Loucy (cell line): ENCODE measurements at regions not wholly inside any gene's neighbourhood (a gene's known extent, or its start where the extent isn't known, plus 50 kb on each side); places are given as distances from the start of the nearest gene placed in this dataset.
A peak's percentile ranks its signal among the peaks of the same experiment; 100 is the strongest.

Experiments
- H2AFZ ChIP-seq: fragments of 200-600 bp; sonication (generic); 2 replicates; pipeline ENCODE4 v1.6.0; 2016; ENCODE audit warnings: antibody characterized with exemption, mild to moderate bottlenecking, low read length, moderate library complexity
- H3F3A ChIP-seq: fragments of 200-600 bp; 2 replicates; pipeline ENCODE4 v1.6.0; 2016; ENCODE audit warnings: antibody characterized with exemption, low read depth, mild to moderate bottlenecking
- H3K27me3 ChIP-seq: fragments of 200-600 bp; sonication (generic); 2 replicates; pipeline ENCODE4 v1.6.1; 2014; ENCODE audit warnings: low read length, mild to moderate bottlenecking; ENCODE audit not compliant: insufficient read depth, poor library complexity, severe bottlenecking
- H3K36me3 ChIP-seq: fragments of 200-600 bp; sonication (generic); 2 replicates; pipeline ENCODE4 v1.6.1; 2016; ENCODE audit warnings: low read length; ENCODE audit not compliant: insufficient read depth
- H3K4me1 ChIP-seq: fragments of 200-600 bp; sonication (generic); 2 replicates; pipeline ENCODE4 v1.5.1; 2014; ENCODE audit warnings: low read length, mild to moderate bottlenecking; ENCODE audit not compliant: insufficient read depth, poor library complexity, severe bottlenecking
- H3K4me2 ChIP-seq: fragments of 200-600 bp; sonication (generic); 2 replicates; pipeline ENCODE4 v1.6.0; 2014; ENCODE audit warnings: antibody characterized with exemption, low read length, low read depth, mild to moderate bottlenecking; ENCODE audit not compliant: poor library complexity, severe bottlenecking
- H3K4me3 ChIP-seq: fragments of 200-600 bp; sonication (generic); 2 replicates; pipeline ENCODE4 v1.5.1; 2014; ENCODE audit warnings: low read length, mild to moderate bottlenecking, mixed read lengths; ENCODE audit not compliant: poor library complexity, severe bottlenecking
- H3K79me2 ChIP-seq: fragments of 200-600 bp; sonication (generic); 2 replicates; pipeline ENCODE4 v1.6.1; 2014; ENCODE audit warnings: low read length; ENCODE audit not compliant: insufficient read depth
- H3K9ac ChIP-seq: fragments of 200-600 bp; sonication (generic); 2 replicates; pipeline ENCODE4 v1.6.0; 2014; ENCODE audit warnings: mild to moderate bottlenecking, low read depth, low read length, moderate library complexity; ENCODE audit not compliant: poor library complexity, severe bottlenecking
- H3K9me2 ChIP-seq: fragments of 200-600 bp; sonication (generic); replicated peaks from 2 replicates; pipeline ENCODE4 v1.6.1; 2016; ENCODE audit warnings: low read depth, low read length, mixed read lengths
- H3K9me3 ChIP-seq: fragments of 200-600 bp; sonication (generic); 2 replicates; pipeline ENCODE4 v1.6.1; 2014; ENCODE audit warnings: mild to moderate bottlenecking, antibody characterized with exemption, low read length, low read depth; ENCODE audit not compliant: insufficient read depth
- H4K20me1 ChIP-seq: fragments of 200-600 bp; sonication (generic); 2 replicates; pipeline ENCODE4 v1.6.0; 2014; ENCODE audit warnings: antibody characterized with exemption, low read length, mild to moderate bottlenecking; ENCODE audit not compliant: insufficient read depth, poor library complexity, severe bottlenecking
- CTCF ChIP-seq: fragments of 200-600 bp; sonication (generic); conservative IDR thresholded peaks from 2 replicates; pipeline ENCODE4 v1.5.1; 2014; ENCODE audit warnings: mild to moderate bottlenecking, antibody characterized with exemption, low read length
- EZH2phosphoT487 ChIP-seq: fragments of 200-600 bp; IDR thresholded peaks from 2 replicates; pipeline ENCODE4 v1.6.1; 2018; ENCODE audit warnings: antibody characterized with exemption, mild to moderate bottlenecking, moderate library complexity, borderline replicate concordance

GRCh38 chr16:86015606-86016005, 116.6 kb downstream of the IRF8 start:
- Histone ChIP-seq H3K27me3 (no peaks in the 10 kb centered on the region), H3K79me2 (no peaks in the 10 kb centered on the region), H3K9ac (no peak overlapping the region), H3K36me3 (no peaks in the 10 kb centered on the region), H3K9me3 (peaks cover 4% of the 10 kb centered on the region; the same call in 1 of the 2 replicates), H4K20me1 (no peaks in the 10 kb centered on the region), H3K4me2 (no peak overlapping the region), H2AFZ (no peak overlapping the region), H3K9me2 (no peaks in the 10 kb centered on the region), H3F3A (no peaks in the 10 kb centered on the region), H3K4me1 (no peaks in the 10 kb centered on the region), H3K4me3 (no peak overlapping the region)
- TF ChIP-seq EZH2phosphoT487 (no peak), CTCF (no peak)

GRCh38 chr16:86016201-86016965, 117.4 kb downstream of the IRF8 start:
- no peaks in the 10 kb centered on the region for H3K36me3 ChIP-seq
- H3K4me1 ChIP-seq, result no peaks in the 10 kb centered on the region
- no peaks in the 10 kb centered on the region for H3K79me2 ChIP-seq
- no peaks in the 10 kb centered on the region for H3K9me2 ChIP-seq
- H3K4me3 ChIP-seq, result no peak overlapping the region
- H3K9ac ChIP-seq, result no peak overlapping the region
- H3K9me3 ChIP-seq, result peaks cover 6% of the 10 kb centered on the region; the same call in 1 of the 2 replicates
- no peak overlapping the region for H3K4me2 ChIP-seq
- no peaks in the 10 kb centered on the region for H4K20me1 ChIP-seq
- TF ChIP-seq CTCF (peak; percentile 85), EZH2phosphoT487 (no peak)
- no peaks in the 10 kb centered on the region for H3K27me3 ChIP-seq
- no peaks in the 10 kb centered on the region for H3F3A ChIP-seq
- H2AFZ ChIP-seq, result no peak overlapping the region

GRCh38 chr16:86018071-86018470, 119.1 kb downstream of the IRF8 start:
- H3K4me1 ChIP-seq, result no peaks in the 10 kb centered on the region
- no peak overlapping the region for H2AFZ ChIP-seq
- no peaks in the 10 kb centered on the region for H3K79me2 ChIP-seq
- H4K20me1 ChIP-seq, result no peaks in the 10 kb centered on the region
- no peaks in the 10 kb centered on the region for H3K36me3 ChIP-seq
- no peak for TF ChIP-seq EZH2phosphoT487
- no peak for TF ChIP-seq CTCF
- peaks cover 6% of the 10 kb centered on the region; the same call in 1 of the 2 replicates for H3K9me3 ChIP-seq
- H3K9me2 ChIP-seq, result no peaks in the 10 kb centered on the region
- no peaks in the 10 kb centered on the region for H3K27me3 ChIP-seq
- H3K9ac ChIP-seq, result no peak overlapping the region
- no peaks in the 10 kb centered on the region for H3F3A ChIP-seq
- no peak overlapping the region for H3K4me3 ChIP-seq
- no peak overlapping the region for H3K4me2 ChIP-seq
